ENCODE measurements at regions not wholly inside any gene's neighbourhood (a gene's known extent, or its start where the extent isn't known, plus 50 kb on each side); places are given as distances from the start of the nearest gene placed in this dataset.

GRCh38 chr15:70426096-70426821 lies 328.5 kb upstream of the TLE3 start:
- TF ChIP-seq, protein P1, sequence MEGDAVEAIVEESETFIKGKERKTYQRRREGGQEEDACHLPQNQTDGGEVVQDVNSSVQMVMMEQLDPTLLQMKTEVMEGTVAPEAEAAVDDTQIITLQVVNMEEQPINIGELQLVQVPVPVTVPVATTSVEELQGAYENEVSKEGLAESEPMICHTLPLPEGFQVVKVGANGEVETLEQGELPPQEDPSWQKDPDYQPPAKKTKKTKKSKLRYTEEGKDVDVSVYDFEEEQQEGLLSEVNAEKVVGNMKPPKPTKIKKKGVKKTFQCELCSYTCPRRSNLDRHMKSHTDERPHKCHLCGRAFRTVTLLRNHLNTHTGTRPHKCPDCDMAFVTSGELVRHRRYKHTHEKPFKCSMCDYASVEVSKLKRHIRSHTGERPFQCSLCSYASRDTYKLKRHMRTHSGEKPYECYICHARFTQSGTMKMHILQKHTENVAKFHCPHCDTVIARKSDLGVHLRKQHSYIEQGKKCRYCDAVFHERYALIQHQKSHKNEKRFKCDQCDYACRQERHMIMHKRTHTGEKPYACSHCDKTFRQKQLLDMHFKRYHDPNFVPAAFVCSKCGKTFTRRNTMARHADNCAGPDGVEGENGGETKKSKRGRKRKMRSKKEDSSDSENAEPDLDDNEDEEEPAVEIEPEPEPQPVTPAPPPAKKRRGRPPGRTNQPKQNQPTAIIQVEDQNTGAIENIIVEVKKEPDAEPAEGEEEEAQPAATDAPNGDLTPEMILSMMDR (IDR thresholded peaks at IDR 0.05) = no peak
- TF ChIP-seq POLR2AphosphoS5 (IDR thresholded peaks at IDR 0.05) (no peak), EP300 (IDR thresholded peaks at IDR 0.05) (no peak), POLR2A (IDR thresholded peaks at IDR 0.05; ENCODE audit: low read depth) (no peak)
